ENCODE measurements at regions not wholly inside any gene's neighbourhood (a gene's known extent, or its start where the extent isn't known, plus 50 kb on each side); places are given as distances from the start of the nearest gene placed in this dataset.

DNA sequence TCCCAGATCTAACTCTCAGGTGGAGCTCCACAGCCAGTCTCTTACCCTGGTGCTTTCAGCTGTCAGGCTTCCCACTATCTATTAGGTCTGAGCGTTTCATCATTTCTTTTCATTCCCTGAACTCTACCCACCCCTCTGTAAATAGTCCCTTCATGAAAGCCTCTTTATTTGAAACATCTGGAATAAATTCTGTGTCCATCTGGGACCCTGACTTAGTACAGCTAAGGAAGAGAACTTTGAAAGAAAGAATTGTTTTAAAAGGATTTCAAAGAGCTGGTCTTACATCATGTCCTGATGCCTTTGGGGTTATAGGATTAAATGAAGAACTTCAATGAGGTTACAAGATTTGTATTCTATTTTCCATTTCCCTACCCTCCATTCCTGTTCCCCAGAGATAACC lies 388.5 kb upstream of the CA10 start:
- no peak overlapping the region for H3K9ac ChIP-seq
- no peaks in the 10 kb centered on the region for H3K4me1 ChIP-seq (ENCODE audit: low read depth, poor library complexity, severe bottlenecking)
- no peaks in the 10 kb centered on the region for H3K36me3 ChIP-seq (ENCODE audit: insufficient read depth)
- TF ChIP-seq, protein P1, sequence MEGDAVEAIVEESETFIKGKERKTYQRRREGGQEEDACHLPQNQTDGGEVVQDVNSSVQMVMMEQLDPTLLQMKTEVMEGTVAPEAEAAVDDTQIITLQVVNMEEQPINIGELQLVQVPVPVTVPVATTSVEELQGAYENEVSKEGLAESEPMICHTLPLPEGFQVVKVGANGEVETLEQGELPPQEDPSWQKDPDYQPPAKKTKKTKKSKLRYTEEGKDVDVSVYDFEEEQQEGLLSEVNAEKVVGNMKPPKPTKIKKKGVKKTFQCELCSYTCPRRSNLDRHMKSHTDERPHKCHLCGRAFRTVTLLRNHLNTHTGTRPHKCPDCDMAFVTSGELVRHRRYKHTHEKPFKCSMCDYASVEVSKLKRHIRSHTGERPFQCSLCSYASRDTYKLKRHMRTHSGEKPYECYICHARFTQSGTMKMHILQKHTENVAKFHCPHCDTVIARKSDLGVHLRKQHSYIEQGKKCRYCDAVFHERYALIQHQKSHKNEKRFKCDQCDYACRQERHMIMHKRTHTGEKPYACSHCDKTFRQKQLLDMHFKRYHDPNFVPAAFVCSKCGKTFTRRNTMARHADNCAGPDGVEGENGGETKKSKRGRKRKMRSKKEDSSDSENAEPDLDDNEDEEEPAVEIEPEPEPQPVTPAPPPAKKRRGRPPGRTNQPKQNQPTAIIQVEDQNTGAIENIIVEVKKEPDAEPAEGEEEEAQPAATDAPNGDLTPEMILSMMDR (conservative IDR thresholded peaks at IDR 0.05; ENCODE audit: low read depth, low read length): no peak
- no peaks in the 10 kb centered on the region for H3K79me2 ChIP-seq (ENCODE audit: insufficient read depth, low read depth)
- no peak overlapping the region for H3K4me3 ChIP-seq (IDR thresholded peaks at IDR 0.05; ENCODE audit: insufficient read depth, low read depth, low read length)
- H3K27ac ChIP-seq: no peak overlapping the region
- no peak overlapping the region for H2AFZ ChIP-seq (ENCODE audit: low read depth)
- H3K27me3 ChIP-seq (ENCODE audit: insufficient read depth, low read depth): no peaks in the 10 kb centered on the region
- H3K4me2 ChIP-seq: no peak overlapping the region
- no peaks in the 10 kb centered on the region for H4K20me1 ChIP-seq (ENCODE audit: insufficient read depth)

DNA sequence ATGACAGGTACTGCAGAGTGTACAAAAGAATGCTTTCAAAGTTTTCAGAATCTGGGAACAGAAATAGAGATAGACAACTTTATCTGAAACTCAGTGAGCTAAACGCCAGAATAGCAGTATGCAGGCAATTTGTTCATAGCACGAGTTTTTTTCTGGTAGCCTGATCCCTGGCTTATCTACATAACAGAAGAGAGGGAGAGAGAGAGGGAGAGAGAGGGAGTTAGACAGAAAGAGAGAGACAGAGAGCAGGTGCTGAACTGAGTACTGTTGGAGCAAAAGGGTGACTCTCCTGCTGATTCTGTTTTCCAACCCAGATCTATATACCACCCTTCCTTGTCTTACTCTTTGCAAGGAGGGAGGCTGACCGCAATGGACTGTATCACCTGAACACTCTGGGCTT lies 388.0 kb upstream of the CA10 start:
- no peak overlapping the region for H3K4me2 ChIP-seq
- H4K20me1 ChIP-seq (ENCODE audit: insufficient read depth): no peaks in the 10 kb centered on the region
- H3K27me3 ChIP-seq (ENCODE audit: insufficient read depth, low read depth): no peaks in the 10 kb centered on the region
- no peaks in the 10 kb centered on the region for H3K36me3 ChIP-seq (ENCODE audit: insufficient read depth)
- H3K4me1 ChIP-seq (ENCODE audit: low read depth, poor library complexity, severe bottlenecking): no peaks in the 10 kb centered on the region
- H3K4me3 ChIP-seq (IDR thresholded peaks at IDR 0.05; ENCODE audit: insufficient read depth, low read depth, low read length): no peak overlapping the region
- H2AFZ ChIP-seq (ENCODE audit: low read depth): no peak overlapping the region
- no peak overlapping the region for H3K9ac ChIP-seq
- H3K79me2 ChIP-seq (ENCODE audit: insufficient read depth, low read depth): no peaks in the 10 kb centered on the region
- TF ChIP-seq, protein P1 (conservative IDR thresholded peaks at IDR 0.05; ENCODE audit: low read depth, low read length): no peak
- H3K27ac ChIP-seq: no peak overlapping the region

DNA sequence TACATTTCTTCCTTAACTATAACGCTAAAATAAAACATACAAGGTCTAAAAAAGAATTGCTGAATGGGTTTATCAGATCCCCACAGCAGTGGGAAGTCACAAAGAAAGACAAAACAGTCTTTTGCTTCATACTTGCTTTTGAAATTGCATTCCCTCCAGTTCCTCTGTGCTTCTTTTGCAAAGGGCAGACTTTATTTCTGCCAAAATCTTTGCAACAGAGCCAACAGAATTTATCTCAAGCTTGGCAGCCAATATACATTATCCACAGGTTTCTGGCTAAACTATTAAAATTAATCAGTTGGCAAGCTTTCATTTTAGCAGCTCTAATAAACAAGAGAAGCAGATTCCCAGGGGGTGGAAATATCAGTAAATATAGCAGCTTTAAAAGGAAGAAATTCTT lies 378.9 kb upstream of the CA10 start:
- Histone ChIP-seq H2AFZ (ENCODE audit: low read depth) (no peak overlapping the region), H3K27me3 (ENCODE audit: insufficient read depth, low read depth) (no peaks in the 10 kb centered on the region), H3K9ac (no peak overlapping the region), H4K20me1 (ENCODE audit: insufficient read depth) (no peaks in the 10 kb centered on the region), H3K4me3 (IDR thresholded peaks at IDR 0.05; ENCODE audit: insufficient read depth, low read depth, low read length) (no peak overlapping the region), H3K79me2 (ENCODE audit: insufficient read depth, low read depth) (no peaks in the 10 kb centered on the region), H3K4me2 (no peak overlapping the region), H3K27ac (no peak overlapping the region), H3K36me3 (ENCODE audit: insufficient read depth) (no peaks in the 10 kb centered on the region), H3K4me1 (ENCODE audit: low read depth, poor library complexity, severe bottlenecking) (no peaks in the 10 kb centered on the region)
- TF ChIP-seq, protein P1 (conservative IDR thresholded peaks at IDR 0.05; ENCODE audit: low read depth, low read length): no peak

DNA sequence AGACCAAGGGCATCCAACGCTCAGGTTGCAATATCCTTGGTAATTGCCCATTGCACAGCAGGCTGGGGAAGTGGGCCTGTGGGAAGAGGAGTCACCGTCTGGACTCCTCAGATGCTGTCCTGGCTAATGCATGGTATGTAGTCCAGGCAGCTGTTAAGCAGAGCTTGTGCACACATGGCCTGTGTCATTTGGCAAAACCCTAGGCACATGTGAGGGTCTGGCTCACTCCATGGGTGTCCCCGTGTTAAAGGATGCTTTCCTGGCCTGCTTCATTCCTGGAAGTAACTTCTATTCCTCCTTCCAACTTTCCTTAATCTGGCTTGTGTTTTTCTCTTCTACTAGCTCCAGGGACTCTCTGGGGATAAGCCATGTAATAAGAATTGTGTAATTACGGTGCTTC lies 378.0 kb upstream of the CA10 start:
- H3K27ac ChIP-seq: no peak overlapping the region
- TF ChIP-seq, protein P1 (conservative IDR thresholded peaks at IDR 0.05; ENCODE audit: low read depth, low read length): no peak

More for the DNA sequence above, 378.0 kb upstream of the CA10 start:
- H4K20me1 ChIP-seq (ENCODE audit: insufficient read depth): no peaks in the 10 kb centered on the region
- no peak overlapping the region for H3K4me3 ChIP-seq (IDR thresholded peaks at IDR 0.05; ENCODE audit: insufficient read depth, low read depth, low read length)
- no peaks in the 10 kb centered on the region for H3K27me3 ChIP-seq (ENCODE audit: insufficient read depth, low read depth)
- H3K79me2 ChIP-seq (ENCODE audit: insufficient read depth, low read depth): no peaks in the 10 kb centered on the region
- H3K9ac ChIP-seq: no peak overlapping the region
- H2AFZ ChIP-seq (ENCODE audit: low read depth): no peak overlapping the region
- H3K36me3 ChIP-seq (ENCODE audit: insufficient read depth): no peaks in the 10 kb centered on the region
- H3K4me2 ChIP-seq: no peak overlapping the region
- H3K4me1 ChIP-seq (ENCODE audit: low read depth, poor library complexity, severe bottlenecking): no peaks in the 10 kb centered on the region
